ENCODE measurements at regions not wholly inside any gene's neighbourhood (a gene's known extent, or its start where the extent isn't known, plus 50 kb on each side); places are given as distances from the start of the nearest gene placed in this dataset.
"Not testable (repeated sequence)": the region's sequence is repeated elsewhere in the genome, so short reads cannot be mapped to it uniquely, and the experiment has no call there.

GRCh38 chr19:27709496-27709895, 1503.5 kb downstream of the UQCRFS1 start:
- Mint-ChIP-seq H3K27ac (no peak overlapping the region), H3K36me3 (peaks cover 80% of the 10 kb centered on the region), H3K4me3 (no peak overlapping the region), H3K27me3 (ENCODE audit: low read depth) (peaks cover 25% of the 10 kb centered on the region), H3K4me1 (no peaks in the 10 kb centered on the region), H3K9me3 (peaks cover 98% of the 10 kb centered on the region)
- ChIA-PET CTCF (no interaction called here), POLR2A (no interaction called here)
- TF ChIP-seq GABPB1 (CRISPR knock-in tag; IDR thresholded peaks at IDR 0.05) (no peak), ZNF423 (CRISPR knock-in tag; IDR thresholded peaks at IDR 0.05) (no peak), ZNF512 (CRISPR knock-in tag; IDR thresholded peaks at IDR 0.05; ENCODE audit: borderline replicate concordance) (no peak), ZNF416 (CRISPR knock-in tag; IDR thresholded peaks at IDR 0.05) (no peak), NR1H2 (CRISPR knock-in tag; IDR thresholded peaks at IDR 0.05) (no peak), EMX1 (CRISPR knock-in tag; IDR thresholded peaks at IDR 0.05) (no peak), NFYB (CRISPR knock-in tag; conservative IDR thresholded peaks at IDR 0.05; ENCODE audit: low read depth) (no peak)
- no peak for DNase-seq (ENCODE audit: low spot score)
- no peak for ATAC-seq

- Mint-ChIP-seq H3K36me3 (peaks cover 84% of the 10 kb centered on the region), H3K9me3 (peaks cover 98% of the 10 kb centered on the region), H3K27me3 (ENCODE audit: low read depth) (peaks cover 23% of the 10 kb centered on the region)
- ATAC-seq; POLR2A ChIA-PET; CTCF ChIA-PET; H3K4me3 Mint-ChIP-seq; H3K4me1 Mint-ChIP-seq; DNase-seq (ENCODE audit: low spot score); H3K27ac Mint-ChIP-seq: not testable (repeated sequence)
Observed at GRCh38 chr19:27708986-27709385, 1504.0 kb downstream of the UQCRFS1 start.

- peaks cover 96% of the 10 kb centered on the region for H3K9me3 Mint-ChIP-seq
- H3K4me1 Mint-ChIP-seq; ATAC-seq; CTCF ChIA-PET; POLR2A ChIA-PET; DNase-seq (ENCODE audit: low spot score); H3K27ac Mint-ChIP-seq; H3K4me3 Mint-ChIP-seq: not testable (repeated sequence)
- H3K27me3 Mint-ChIP-seq (ENCODE audit: low read depth): peaks cover 21% of the 10 kb centered on the region
- H3K36me3 Mint-ChIP-seq: peaks cover 86% of the 10 kb centered on the region
Observed at GRCh38 chr19:27707026-27707425, 1505.9 kb downstream of the UQCRFS1 start.

DNA sequence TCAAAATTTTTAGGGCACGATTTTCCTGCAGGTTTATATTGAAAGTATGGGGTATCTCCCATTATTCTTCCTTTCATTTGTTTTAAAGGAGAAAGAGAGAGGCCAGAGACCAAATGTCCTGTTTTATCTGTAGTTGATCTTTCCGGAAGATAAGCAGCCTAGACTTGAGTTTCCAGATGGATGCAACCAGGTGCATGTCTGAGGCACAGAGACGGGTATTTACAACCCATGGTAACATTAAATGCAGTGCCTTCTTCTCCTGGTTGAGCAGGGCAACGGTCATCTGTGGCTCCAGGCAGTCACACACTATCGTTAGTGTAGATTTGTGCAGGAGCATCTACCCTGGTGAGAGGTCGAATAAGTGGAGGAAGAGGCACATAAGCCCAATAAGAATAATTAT, 1507.1 kb downstream of the UQCRFS1 start:
- no peak for DNase-seq (ENCODE audit: low spot score)
- peaks cover 90% of the 10 kb centered on the region for H3K9me3 Mint-ChIP-seq

More for the DNA sequence above, 1507.1 kb downstream of the UQCRFS1 start:
- ChIA-PET POLR2A (no interaction called here), CTCF (no interaction called here)
- Mint-ChIP-seq H3K36me3 (peaks cover 83% of the 10 kb centered on the region), H3K4me3 (no peak overlapping the region), H3K4me1 (no peaks in the 10 kb centered on the region), H3K27ac (no peak overlapping the region), H3K27me3 (ENCODE audit: low read depth) (peaks cover 17% of the 10 kb centered on the region)
- ATAC-seq: no peak
- no peak for TF ChIP-seq ZNF425 (CRISPR knock-in tag; conservative IDR thresholded peaks at IDR 0.05)
- TF ChIP-seq CREB1 (CRISPR knock-in tag; IDR thresholded peaks at IDR 0.05): no peak
- no peak for TF ChIP-seq ZNF317 (CRISPR knock-in tag; IDR thresholded peaks at IDR 0.05; ENCODE audit: borderline replicate concordance, low read depth)
- no peak for TF ChIP-seq FOXK1 (CRISPR knock-in tag; IDR thresholded peaks at IDR 0.05)
- no peak for TF ChIP-seq ZNF263 (CRISPR knock-in tag; IDR thresholded peaks at IDR 0.05; ENCODE audit: low read depth)
- no peak for TF ChIP-seq RORB (CRISPR knock-in tag; IDR thresholded peaks at IDR 0.05)
- TF ChIP-seq ZNF281 (CRISPR knock-in tag; IDR thresholded peaks at IDR 0.05): no peak
- no peak for TF ChIP-seq FOXJ3 (CRISPR knock-in tag; IDR thresholded peaks at IDR 0.05; ENCODE audit: borderline replicate concordance)
- TF ChIP-seq ZNF232 (CRISPR knock-in tag; IDR thresholded peaks at IDR 0.05): no peak
- no peak for TF ChIP-seq ZSCAN18 (CRISPR knock-in tag; IDR thresholded peaks at IDR 0.05)

All from WTC11 (cell line).